HG03354 (cell line): ENCODE measurements at regions not wholly inside any gene's neighbourhood (a gene's known extent, or its start where the extent isn't known, plus 50 kb on each side); places are given as distances from the start of the nearest gene placed in this dataset.
"Not testable (repeated sequence)": the region's sequence is repeated elsewhere in the genome, so short reads cannot be mapped to it uniquely, and the experiment has no call there.

Source experiments
- ATAC-seq: cut with Tn5 transposase; IDR thresholded peaks from one replicate; pipeline ENCODE4 v1.9.1; 2021; ENCODE audit warnings: mild to moderate bottlenecking; ENCODE audit not compliant: unreplicated experiment, poor library complexity, severe bottlenecking

- no peak for ATAC-seq
Measured at GRCh38 chr13:99751517-99752199, 219.9 kb downstream of the ZIC5 start.

GRCh38 chr13:99750951-99751350, 220.6 kb downstream of the ZIC5 start:
- ATAC-seq: no peak

- ATAC-seq: no peak
Measured at GRCh38 chr13:99749271-99750019, 222.1 kb downstream of the ZIC5 start.

- ATAC-seq: no peak
Measured at GRCh38 chr13:99747403-99747710, 224.2 kb downstream of the ZIC5 start.

- ATAC-seq: no peak
Measured at GRCh38 chr13:99746637-99747402, 224.7 kb downstream of the ZIC5 start.

GRCh38 chr13:99743094-99743493, 228.5 kb downstream of the ZIC5 start:
- ATAC-seq: no peak

- no peak for ATAC-seq
Measured at GRCh38 chr13:99741960-99742359, 229.6 kb downstream of the ZIC5 start.

GRCh38 chr13:99740251-99740979, 231.2 kb downstream of the ZIC5 start:
- ATAC-seq: no peak

- no peak for ATAC-seq
Measured at GRCh38 chr13:99738626-99739025, 232.9 kb downstream of the ZIC5 start.

- ATAC-seq: no peak
Measured at GRCh38 chr13:99737481-99738245, 233.9 kb downstream of the ZIC5 start.

GRCh38 chr13:99736541-99736940, 235.0 kb downstream of the ZIC5 start:
- ATAC-seq: no peak

GRCh38 chr13:99734013-99734693, 232.9 kb downstream of the TM9SF2 start:
- ATAC-seq: no peak

GRCh38 chr13:99733346-99733745, 232.1 kb downstream of the TM9SF2 start:
- ATAC-seq: no peak

- ATAC-seq: no peak
Measured at GRCh38 chr13:99731747-99732146, 230.5 kb downstream of the TM9SF2 start.

GRCh38 chr13:99730403-99730802, 229.1 kb downstream of the TM9SF2 start:
- ATAC-seq: no peak

- ATAC-seq: no peak
Measured at GRCh38 chr13:99729745-99730144, 228.5 kb downstream of the TM9SF2 start.

- ATAC-seq: not testable (repeated sequence)
Measured at GRCh38 chr13:99727651-99728050, 226.4 kb downstream of the TM9SF2 start.

- no peak for ATAC-seq
Measured at GRCh38 chr13:99726282-99726894, 225.1 kb downstream of the TM9SF2 start.

GRCh38 chr13:99725644-99726043, 224.4 kb downstream of the TM9SF2 start:
- ATAC-seq: no peak
